PC-3 (cell line): ENCODE measurements at regions not wholly inside any gene's neighbourhood (a gene's known extent, or its start where the extent isn't known, plus 50 kb on each side); places are given as distances from the start of the nearest gene placed in this dataset.

Experiments
- ATAC-seq: fragments of 200-7000 bp; cut with Tn5 transposase; 2 replicates; pipeline ENCODE4 v1.9.1; 2020; ENCODE audit warnings: mild to moderate bottlenecking, moderate library complexity
- BruUV-seq: library from RNA; stranded (reverse); fragments of 400-500 nt; replicated peaks from 2 replicates; lab custom pipeline; 2021; lab: Mats Ljungman, UMichigan
- CTCF ChIA-PET: fragments of 300-600 bp; sonication (Branson Sonifier 250); formaldehyde crosslinking; loops from one replicate; lab custom pipeline; 2022; ENCODE audit warnings: antibody characterized with exemption; lab: Charles Lee
- POLR2A ChIA-PET: fragments of 300-600 bp; sonication (Branson Sonifier 250); formaldehyde crosslinking; loops from one replicate; lab custom pipeline; 2022; ENCODE audit warnings: antibody characterized with exemption; ENCODE audit not compliant: unreplicated experiment; lab: Charles Lee
- DNase-seq: peaks from one replicate; pipeline ENCODE4 v3.0.0-alpha.2; 2015
- H2AFZ ChIP-seq: fragments of 300-600 bp; sonication (generic); 2 replicates; pipeline ENCODE4 v1.6.0; 2016; ENCODE audit warnings: antibody characterized with exemption, low read length
- H3F3A ChIP-seq: fragments of 300-600 bp; sonication (generic); one replicate; pipeline ENCODE4 v1.6.0; 2017; ENCODE audit warnings: antibody characterized with exemption, low read length, control low read depth, mild to moderate bottlenecking; ENCODE audit not compliant: unreplicated experiment
- H3K27ac ChIP-seq: fragments of 300-600 bp; sonication (generic); 2 replicates; pipeline ENCODE4 v1.5.1; 2016; ENCODE audit warnings: mild to moderate bottlenecking, low read length
- H3K27me3 ChIP-seq: fragments of 300-600 bp; sonication (generic); 2 replicates; pipeline ENCODE4 v1.6.1; 2016; ENCODE audit warnings: low read length, mixed read lengths
- H3K36me3 ChIP-seq: fragments of 300-600 bp; sonication (generic); 2 replicates; pipeline ENCODE4 v1.6.1; 2016; ENCODE audit warnings: low read depth, mixed run types, low read length, mixed read lengths
- H3K4me1 ChIP-seq: fragments of 300-600 bp; sonication (generic); 2 replicates; pipeline ENCODE4 v1.5.1; 2016; ENCODE audit warnings: low read length; ENCODE audit not compliant: insufficient read depth
- H3K4me2 ChIP-seq: fragments of 300-600 bp; sonication (generic); 2 replicates; pipeline ENCODE4 v1.6.0; 2016; ENCODE audit warnings: low read length
- H3K4me3 ChIP-seq: fragments of 300-600 bp; sonication (generic); 2 replicates; pipeline ENCODE4 v1.5.1; 2016; ENCODE audit warnings: mild to moderate bottlenecking, low read length, mixed read lengths
- H3K79me2 ChIP-seq: fragments of 300-600 bp; sonication (generic); 2 replicates; pipeline ENCODE4 v1.6.1; 2017; ENCODE audit warnings: low read length, mixed read lengths
- H3K9ac ChIP-seq: fragments of 300-600 bp; sonication (generic); 2 replicates; pipeline ENCODE4 v1.6.0; 2016; ENCODE audit warnings: mild to moderate bottlenecking, low read length
- H3K9me2 ChIP-seq: fragments of 300-600 bp; sonication (generic); replicated peaks from 2 replicates; pipeline ENCODE4 v1.6.1; 2016; ENCODE audit warnings: mixed run types, low read length, mixed read lengths
- H3K9me3 ChIP-seq: fragments of 300-600 bp; sonication (generic); 2 replicates; pipeline ENCODE4 v1.6.1; 2016; ENCODE audit warnings: low read length, mixed read lengths
- H4K20me1 ChIP-seq: fragments of 300-600 bp; sonication (generic); 2 replicates; pipeline ENCODE4 v1.6.1; 2016; ENCODE audit warnings: low read length, mixed read lengths
- EZH2 ChIP-seq: fragments of 300-600 bp; sonication (generic); IDR thresholded peaks from one replicate; pipeline ENCODE4 v1.6.1; 2017; ENCODE audit warnings: antibody characterized with exemption, mild to moderate bottlenecking, low read length; ENCODE audit not compliant: unreplicated experiment
- EZH2phosphoT487 ChIP-seq: fragments of 300-600 bp; sonication (generic); IDR thresholded peaks from 2 replicates; pipeline ENCODE4 v1.6.1; 2018; ENCODE audit warnings: mild to moderate bottlenecking, antibody characterized with exemption, low read length, borderline replicate concordance
- intact Hi-C: fragments of 100-400 bp; cut with micrococcal nuclease; formaldehyde crosslinking; loops from 2 replicates; pipeline ENCODE4 v1.9.0; 2023
- TF ChIP-seq, protein P1 (sequence below): fragments of 300-600 bp; sonication (generic); conservative IDR thresholded peaks from 2 replicates; pipeline ENCODE4 v1.5.1; 2017; ENCODE audit warnings: antibody characterized with exemption, low read depth, mild to moderate bottlenecking, low read length

DNA sequence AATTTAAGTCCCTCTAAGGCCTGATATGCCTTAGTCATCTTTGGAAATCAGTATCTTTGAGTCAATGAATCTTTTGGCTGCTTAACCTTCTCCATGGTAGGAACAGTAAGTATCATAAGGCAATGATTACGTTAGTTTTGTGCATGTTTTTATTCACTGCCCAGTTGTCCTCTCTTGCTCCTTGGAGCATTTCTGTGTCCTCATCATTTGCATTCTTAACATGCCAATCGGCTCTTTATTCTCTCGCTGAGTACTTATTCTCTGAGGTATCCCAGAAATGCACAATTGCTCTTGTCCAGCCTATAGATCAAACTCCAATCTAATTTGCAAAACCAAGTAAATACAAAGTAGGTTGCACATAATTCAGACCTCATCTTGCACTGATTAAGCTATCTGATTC lies 405.0 kb upstream of the IL12A start:
- no peaks in the 10 kb centered on the region for H3F3A ChIP-seq
- no peak overlapping the region for H2AFZ ChIP-seq
- peaks cover 27% of the 10 kb centered on the region for H3K27me3 ChIP-seq
- H3K9me2 ChIP-seq: no peaks in the 10 kb centered on the region
- H3K9me3 ChIP-seq: no peaks in the 10 kb centered on the region
- DNase-seq (no peak), ATAC-seq (no peak)
- no peaks in the 10 kb centered on the region for H3K79me2 ChIP-seq
- CTCF ChIA-PET: no interaction called here
- no peak overlapping the region for H3K4me2 ChIP-seq
- TF ChIP-seq, protein P1, sequence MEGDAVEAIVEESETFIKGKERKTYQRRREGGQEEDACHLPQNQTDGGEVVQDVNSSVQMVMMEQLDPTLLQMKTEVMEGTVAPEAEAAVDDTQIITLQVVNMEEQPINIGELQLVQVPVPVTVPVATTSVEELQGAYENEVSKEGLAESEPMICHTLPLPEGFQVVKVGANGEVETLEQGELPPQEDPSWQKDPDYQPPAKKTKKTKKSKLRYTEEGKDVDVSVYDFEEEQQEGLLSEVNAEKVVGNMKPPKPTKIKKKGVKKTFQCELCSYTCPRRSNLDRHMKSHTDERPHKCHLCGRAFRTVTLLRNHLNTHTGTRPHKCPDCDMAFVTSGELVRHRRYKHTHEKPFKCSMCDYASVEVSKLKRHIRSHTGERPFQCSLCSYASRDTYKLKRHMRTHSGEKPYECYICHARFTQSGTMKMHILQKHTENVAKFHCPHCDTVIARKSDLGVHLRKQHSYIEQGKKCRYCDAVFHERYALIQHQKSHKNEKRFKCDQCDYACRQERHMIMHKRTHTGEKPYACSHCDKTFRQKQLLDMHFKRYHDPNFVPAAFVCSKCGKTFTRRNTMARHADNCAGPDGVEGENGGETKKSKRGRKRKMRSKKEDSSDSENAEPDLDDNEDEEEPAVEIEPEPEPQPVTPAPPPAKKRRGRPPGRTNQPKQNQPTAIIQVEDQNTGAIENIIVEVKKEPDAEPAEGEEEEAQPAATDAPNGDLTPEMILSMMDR: no peak
- no peak for TF ChIP-seq EZH2
- no peak for TF ChIP-seq EZH2phosphoT487
- H3K36me3 ChIP-seq: no peaks in the 10 kb centered on the region
- H3K9ac ChIP-seq: no peak overlapping the region
- no peaks in the 10 kb centered on the region for H3K4me1 ChIP-seq
- intact Hi-C loops: no loop called here
- H3K27ac ChIP-seq: no peak overlapping the region
- no peak overlapping the region for H3K4me3 ChIP-seq
- POLR2A ChIA-PET: no interaction called here
- no TSS peak for BruUV-seq
- H4K20me1 ChIP-seq: no peaks in the 10 kb centered on the region

DNA sequence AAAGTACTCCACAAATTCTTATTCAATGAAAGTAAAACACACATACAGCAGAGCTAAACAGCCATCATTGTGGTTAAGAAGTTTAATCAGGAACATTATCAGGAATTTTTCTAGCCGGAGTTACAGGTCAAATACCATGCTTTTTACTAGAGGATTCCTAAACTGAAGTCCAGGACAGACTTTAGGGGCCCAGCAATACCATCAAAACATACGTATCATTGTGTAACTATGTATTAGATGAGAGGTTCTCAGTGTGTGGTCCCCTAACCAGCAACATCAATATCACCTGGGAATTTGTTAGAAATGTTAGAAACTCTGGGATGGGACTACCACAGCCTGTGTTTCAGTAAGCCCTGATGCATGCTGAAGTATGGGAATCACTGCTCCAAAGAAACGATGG lies 404.2 kb upstream of the IL12A start:
- Histone ChIP-seq H3K9me2 (no peaks in the 10 kb centered on the region), H3K9ac (no peak overlapping the region), H3K9me3 (no peaks in the 10 kb centered on the region), H3F3A (no peaks in the 10 kb centered on the region), H3K27me3 (peaks cover 25% of the 10 kb centered on the region), H3K27ac (no peak overlapping the region), H3K4me1 (no peaks in the 10 kb centered on the region), H3K36me3 (no peaks in the 10 kb centered on the region), H3K79me2 (no peaks in the 10 kb centered on the region), H3K4me3 (no peak overlapping the region), H4K20me1 (no peaks in the 10 kb centered on the region), H3K4me2 (no peak overlapping the region), H2AFZ (no peak overlapping the region)
- ATAC-seq (no peak), DNase-seq (no peak)
- ChIA-PET POLR2A (no interaction called here), CTCF (no interaction called here)
- TF ChIP-seq, protein P1: no peak
- no peak for TF ChIP-seq EZH2phosphoT487
- no peak for TF ChIP-seq EZH2
- no TSS peak for BruUV-seq
- intact Hi-C loops: no loop called here

DNA sequence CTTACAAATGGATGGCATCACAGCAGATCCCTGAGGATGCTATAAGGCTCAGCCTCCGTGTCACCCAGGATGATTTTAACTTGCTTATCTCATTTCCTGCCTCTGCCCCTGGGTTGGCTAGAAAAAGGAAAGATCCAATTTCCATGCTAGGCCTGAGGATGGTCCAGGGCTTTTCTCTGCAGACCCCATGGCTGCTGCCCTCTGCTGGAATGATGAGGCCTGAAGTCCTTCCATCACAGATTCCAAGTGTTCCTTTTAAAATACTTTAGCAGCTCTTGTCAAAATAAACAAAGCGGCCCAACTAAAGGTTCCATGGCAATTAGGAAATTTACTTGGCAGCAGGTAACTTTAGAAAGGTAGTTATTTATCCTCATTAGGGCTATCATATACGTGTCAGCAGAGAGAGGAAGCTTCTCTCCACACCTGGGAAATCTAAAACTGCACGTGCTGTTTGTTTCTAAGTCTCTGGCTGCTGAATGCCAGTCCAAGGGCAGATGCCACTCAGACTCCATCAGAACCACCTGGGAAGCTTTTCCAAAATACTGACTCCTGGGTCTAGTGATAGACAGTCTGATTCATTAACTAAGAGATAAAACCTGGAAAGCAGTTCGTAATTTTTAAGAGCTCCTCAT lies 401.9 kb upstream of the IL12A start:
- ChIA-PET POLR2A (interaction anchor here (0.7 kb wide), 1 partner anchor 32 kb away, joined by 6 read pairs; no protein-coding TSS in a partner anchor), CTCF (interaction anchor here (0.6 to 0.9 kb wide), 2 partner anchors 31 to 200 kb away, joined by 3 to 4 read pairs; no protein-coding TSS in a partner anchor)
- H3K27me3 ChIP-seq: peaks cover 21% of the 10 kb centered on the region
- intact Hi-C loops: loop anchor here (1.0 kb wide), 1 partner anchor 323 kb away; no protein-coding TSS in a partner anchor
- H3F3A ChIP-seq: no peaks in the 10 kb centered on the region
- H2AFZ ChIP-seq: no peak overlapping the region
- H3K4me2 ChIP-seq: no peak overlapping the region
- H3K36me3 ChIP-seq: no peaks in the 10 kb centered on the region
- H3K4me1 ChIP-seq: no peaks in the 10 kb centered on the region
- no peaks in the 10 kb centered on the region for H3K9me3 ChIP-seq
- no peak overlapping the region for H3K4me3 ChIP-seq
- H3K79me2 ChIP-seq: no peaks in the 10 kb centered on the region
- no peak for TF ChIP-seq EZH2
- no peak for TF ChIP-seq EZH2phosphoT487
- TF ChIP-seq, protein P1: peak; percentile 87
- no peaks in the 10 kb centered on the region for H3K9me2 ChIP-seq
- no peak overlapping the region for H3K27ac ChIP-seq
- no TSS peak for BruUV-seq
- H4K20me1 ChIP-seq: no peaks in the 10 kb centered on the region
- no peak overlapping the region for H3K9ac ChIP-seq
- DNase-seq (peak; percentile 71), ATAC-seq (peak; percentile 89)
